HepG2 (cell line): ENCODE measurements at regions not wholly inside any gene's neighbourhood (a gene's known extent, or its start where the extent isn't known, plus 50 kb on each side); places are given as distances from the start of the nearest gene placed in this dataset.

ENCODE experiments used
- ATAC-seq: fragments of 200-7000 bp; cut with Tn5 transposase; 3 replicates; pipeline ENCODE4 v1.9.1; 2020; ENCODE audit warnings: mild to moderate bottlenecking, moderate library complexity
- BruUV-seq: library from RNA; stranded (reverse); fragments of 400-500 nt; replicated peaks from 2 replicates; lab custom pipeline; 2021; lab: Mats Ljungman, UMichigan
- CTCF ChIA-PET: fragments of 300-600 bp; formaldehyde crosslinking; extraction: SDS; loops from one replicate; lab custom pipeline; 2021; ENCODE audit warnings: low total read pairs, inconsistent platforms, low intra/inter-chr PET ratio; lab: Yijun Ruan, JAX
- POLR2A ChIA-PET: fragments of 350-600 bp; sonication (Branson Sonifier 250); formaldehyde crosslinking; loops from one replicate; lab custom pipeline; 2020; ENCODE audit warnings: antibody characterized with exemption, inconsistent platforms; lab: Yijun Ruan, JAX
- DNase-seq: peaks from one replicate; pipeline ENCODE4 v3.0.0-alpha.2; 2015; ENCODE audit warnings: low spot score
- FAIRE-seq: peaks from 3 replicates; lab custom pipeline; 2011; peaks lifted over from hg19 to GRCh38; lab: Jason Lieb, UNC
- H2AFZ ChIP-seq: one replicate; pipeline ENCODE4 v1.6.1; 2011; ENCODE audit warnings: low read length, inconsistent platforms
- H3K27ac ChIP-seq: fragments of 300-600 bp; 3 replicates; pipeline ENCODE4 v1.8.0; 2011; ENCODE audit warnings: mixed run types, mild to moderate bottlenecking, mixed read lengths, low read length, inconsistent platforms; ENCODE audit not compliant: insufficient read depth; ENCODE audit errors: extremely low read length
- H3K27me3 ChIP-seq, 2 experiments: fragments of 200-600 bp in 1 of 2; 2 replicates in 1 of 2; 3 replicates in 1 of 2; pipeline versions ENCODE4 v1.6.0 to v1.8.0; 2011; ENCODE audit warnings: low read length in 2 of 2, mild to moderate bottlenecking in 2 of 2, moderate library complexity in 2 of 2, inconsistent platforms in 1 of 2; ENCODE audit not compliant: insufficient read depth in 2 of 2, control insufficient read depth in 1 of 2
- H3K36me3 ChIP-seq, 2 experiments: fragments of 200-600 bp in 1 of 2; replicated peaks in 1 of 2; 2 replicates in 1 of 2; 3 replicates in 1 of 2; pipeline versions ENCODE4 v1.5.1 to v1.8.0; 2011; ENCODE audit warnings: low read length in 2 of 2, inconsistent platforms in 1 of 2; ENCODE audit not compliant: insufficient read depth in 2 of 2, control insufficient read depth in 1 of 2
- H3K4me1 ChIP-seq: 2 replicates; pipeline ENCODE4 v1.5.1; 2012; ENCODE audit warnings: low read length, inconsistent platforms; ENCODE audit not compliant: insufficient read depth
- H3K4me2 ChIP-seq: 2 replicates; pipeline ENCODE4 v1.6.0; 2011; ENCODE audit warnings: low read depth, low read length, inconsistent platforms
- H3K4me3 ChIP-seq, 3 experiments: fragments of 200-600 bp in 1 of 3; sonication (generic), shearing (Covaris generic) in 1 of 3; replicated peaks in 1 of 3; 2 replicates each; pipeline ENCODE4 v1.5.1; 2011 to 2016; ENCODE audit warnings: low read length in 3 of 3, inconsistent platforms in 2 of 3, low read depth in 2 of 3, mild to moderate bottlenecking in 2 of 3, control low read depth in 1 of 3, mixed read lengths in 1 of 3; ENCODE audit not compliant: insufficient read depth in 1 of 3
- H3K79me2 ChIP-seq: one replicate; pipeline ENCODE4 v1.6.1; 2011; ENCODE audit warnings: low read length, inconsistent platforms; ENCODE audit not compliant: insufficient read depth
- H3K9ac ChIP-seq: 2 replicates; pipeline ENCODE4 v1.6.0; 2011; ENCODE audit warnings: mild to moderate bottlenecking, low read depth, low read length, inconsistent platforms; ENCODE audit not compliant: insufficient read depth
- H3K9me3 ChIP-seq: 2 replicates; pipeline ENCODE4 v1.5.1; 2012; ENCODE audit warnings: mild to moderate bottlenecking, low read length
- H4K20me1 ChIP-seq: 2 replicates; pipeline ENCODE4 v1.6.0; 2011; ENCODE audit warnings: inconsistent platforms, mild to moderate bottlenecking, low read length, moderate library complexity; ENCODE audit not compliant: insufficient read depth
- CEBPB ChIP-seq: IDR thresholded peaks from 2 replicates; pipeline ENCODE4 v1.6.1; 2011; ENCODE audit warnings: low read depth, low read length, improper control_type of control experiment, borderline replicate concordance
- E2F2 ChIP-seq: sonication (generic); formaldehyde crosslinking; IDR thresholded peaks from 2 replicates; pipeline ENCODE4 v1.4.0; 2020; ENCODE audit warnings: missing genetic modification reagents, borderline replicate concordance
- FLYWCH1 ChIP-seq: sonication (generic); formaldehyde crosslinking; IDR thresholded peaks from 2 replicates; pipeline ENCODE4 v1.8.1; 2023; ENCODE audit warnings: mild to moderate bottlenecking, missing genetic modification reagents
- KDM5B ChIP-seq: sonication (generic); formaldehyde crosslinking; IDR thresholded peaks from 2 replicates; pipeline ENCODE4 v1.4.0; 2020; ENCODE audit warnings: missing genetic modification reagents, mild to moderate bottlenecking, borderline replicate concordance
- RERE ChIP-seq: IDR thresholded peaks from 2 replicates; pipeline ENCODE4 v1.6.1; 2016; ENCODE audit warnings: low read depth, missing genetic modification reagents, missing compliant biosample characterization
- SOX6 ChIP-seq, 2 experiments: fragments of 450-650 bp in 1 of 2; sonication (generic) in 1 of 2; formaldehyde crosslinking in 1 of 2; IDR thresholded peaks; 2 replicates each; pipeline versions ENCODE4 v1.4.0 to v1.6.1; 2017 to 2020; ENCODE audit warnings: antibody characterized with exemption in 1 of 2, mild to moderate bottlenecking in 1 of 2, missing genetic modification reagents in 1 of 2
- ZBTB7B ChIP-seq: sonication (generic); formaldehyde crosslinking; IDR thresholded peaks from 2 replicates; pipeline ENCODE4 v1.4.0; 2020; ENCODE audit warnings: missing genetic modification reagents
- ZNF160 ChIP-seq: sonication (generic); formaldehyde crosslinking; IDR thresholded peaks from 2 replicates; pipeline ENCODE4 v1.8.0; 2022; ENCODE audit warnings: mild to moderate bottlenecking, inconsistent platforms, missing genetic modification reagents
- ZNF362 ChIP-seq: sonication (generic); formaldehyde crosslinking; IDR thresholded peaks from 2 replicates; pipeline ENCODE4 v1.4.0; 2020; ENCODE audit warnings: missing genetic modification reagents, mild to moderate bottlenecking, borderline replicate concordance
- ZNF512 ChIP-seq: sonication (generic); formaldehyde crosslinking; IDR thresholded peaks from 2 replicates; pipeline ENCODE4 v1.4.0; 2020; ENCODE audit warnings: mild to moderate bottlenecking, missing genetic modification reagents
- ZNF543 ChIP-seq: sonication (generic); formaldehyde crosslinking; IDR thresholded peaks from 2 replicates; pipeline ENCODE4 v1.4.0; 2020; ENCODE audit warnings: mild to moderate bottlenecking, missing genetic modification reagents
- WGBS: methylation state at CpG from one replicate; pipeline ENCODE4 v1.1.6; 2017; ENCODE audit warnings: low lambda C conversion rate; 5-methylcytosine and 5-hydroxymethylcytosine counted together
- in situ Hi-C: cut with HindIII; loops from 2 replicates; pipeline ENCODE4 v1.10.0; 2017; ENCODE audit warnings: low pct_unique_long_range_greater_than_20kb; ENCODE audit not compliant: extremely low pct_ligation_motif_present
- intact Hi-C: fragments of 100-400 bp; cut with micrococcal nuclease; formaldehyde crosslinking; loops from one replicate; pipeline ENCODE4 v1.10.0; 2022; ENCODE audit not compliant: unreplicated experiment

- TF ChIP-seq RERE (CRISPR knock-in tag) (no peak), KDM5B (CRISPR knock-in tag) (no peak)
Measured at GRCh38 chr2:209253544-209253943, 170.3 kb upstream of the MAP2 start (continued).

GRCh38 chr2:209259767-209260166 is 164.1 kb upstream of the MAP2 start:
- ChIA-PET CTCF (no interaction called here), POLR2A (no interaction called here)
- no peaks in the 10 kb centered on the region for H3K79me2 ChIP-seq
- H3K4me1 ChIP-seq = no peaks in the 10 kb centered on the region
- no peaks in the 10 kb centered on the region for H3K36me3 ChIP-seq
- H2AFZ ChIP-seq = no peak overlapping the region
- H3K4me2 ChIP-seq = no peak overlapping the region
- BruUV-seq = no TSS peak
- no peak overlapping the region for H3K9ac ChIP-seq
- no peak overlapping the region for H3K27ac ChIP-seq
- H3K4me3 ChIP-seq = no peak overlapping the region
- 7% methylated on average over 7 of the region's 7 CpGs for WGBS
- intact Hi-C loops = no loop called here
- H3K9me3 ChIP-seq = no peaks in the 10 kb centered on the region
- FAIRE-seq (no peak), DNase-seq (peak; percentile 30), ATAC-seq (peak; percentile 82)
- H3K27me3 ChIP-seq = no peaks in the 10 kb centered on the region
- in situ Hi-C loops = no loop called here
- no peaks in the 10 kb centered on the region for H4K20me1 ChIP-seq
- TF ChIP-seq ZNF160 (CRISPR knock-in tag) (no peak), ZBTB7B (CRISPR knock-in tag) (no peak), FLYWCH1 (CRISPR knock-in tag) (no peak), ZNF362 (0 out of 2 replicates have a peak, but pooled peaks have one; percentile 19), ZNF543 (no peak), SOX6 (IDR thresholded peaks at IDR 0.05) (no peak), SOX6 (CRISPR knock-in tag; IDR thresholded peaks at IDR 0.05) (no peak), ZNF512 (CRISPR knock-in tag) (no peak), CEBPB (peak; percentile 33; the same call in 1 of the 2 replicates), E2F2 (no peak)
